MM.1S (cell line): ENCODE measurements at regions not wholly inside any gene's neighbourhood (a gene's known extent, or its start where the extent isn't known, plus 50 kb on each side); places are given as distances from the start of the nearest gene placed in this dataset.

Experiments
- DNase-seq: peaks from one replicate; pipeline ENCODE4 v3.0.0-alpha.2; 2015
- H2AFZ ChIP-seq: fragments of 300-600 bp; sonication (generic); 2 replicates; pipeline ENCODE4 v1.6.0; 2016; ENCODE audit warnings: antibody characterized with exemption, low read length
- H3F3A ChIP-seq: fragments of 300-600 bp; sonication (generic); 2 replicates; pipeline ENCODE4 v1.6.1; 2016; ENCODE audit warnings: mild to moderate bottlenecking, antibody characterized with exemption, low read length, moderate library complexity, mixed read lengths; ENCODE audit not compliant: insufficient read depth
- H3K27ac ChIP-seq: fragments of 300-600 bp; sonication (generic); 2 replicates; pipeline ENCODE4 v1.5.1; 2016; ENCODE audit warnings: mild to moderate bottlenecking, low read length
- H3K27me3 ChIP-seq: fragments of 300-600 bp; sonication (generic); replicated peaks from 2 replicates; pipeline ENCODE4 v1.6.0; 2016; ENCODE audit warnings: low read length; ENCODE audit not compliant: insufficient read depth
- H3K36me3 ChIP-seq: fragments of 300-600 bp; sonication (generic); replicated peaks from 2 replicates; pipeline ENCODE4 v1.6.1; 2016; ENCODE audit warnings: mild to moderate bottlenecking, low read length, mixed read lengths; ENCODE audit not compliant: insufficient read depth
- H3K4me1 ChIP-seq: fragments of 300-600 bp; sonication (generic); 2 replicates; pipeline ENCODE4 v1.6.1; 2016; ENCODE audit warnings: low read length, mixed read lengths
- H3K4me2 ChIP-seq: fragments of 300-600 bp; sonication (generic); 2 replicates; pipeline ENCODE4 v1.6.0; 2016; ENCODE audit warnings: low read depth, low read length
- H3K4me3 ChIP-seq: fragments of 300-600 bp; sonication (generic); 2 replicates; pipeline ENCODE4 v1.5.1; 2016; ENCODE audit warnings: low read length, mixed read lengths
- H3K79me2 ChIP-seq: fragments of 300-600 bp; sonication (generic); 2 replicates; pipeline ENCODE4 v1.6.1; 2016; ENCODE audit warnings: mixed run types, low read length, mixed read lengths
- H3K9ac ChIP-seq: fragments of 300-600 bp; sonication (generic); 2 replicates; pipeline ENCODE4 v1.6.1; 2016; ENCODE audit warnings: low read length, mixed read lengths
- H3K9me2 ChIP-seq: fragments of 300-600 bp; sonication (generic); replicated peaks from 2 replicates; pipeline ENCODE4 v1.6.1; 2016; ENCODE audit warnings: mild to moderate bottlenecking, low read length, mixed read lengths; ENCODE audit not compliant: insufficient read depth
- H3K9me3 ChIP-seq: fragments of 300-600 bp; sonication (generic); replicated peaks from 2 replicates; pipeline ENCODE4 v1.6.1; 2016; ENCODE audit warnings: mild to moderate bottlenecking, low read length, mixed read lengths; ENCODE audit not compliant: insufficient read depth
- H4K20me1 ChIP-seq: fragments of 300-600 bp; sonication (generic); 2 replicates; pipeline ENCODE4 v1.6.1; 2016; ENCODE audit warnings: mild to moderate bottlenecking, low read length, moderate library complexity, mixed read lengths; ENCODE audit not compliant: insufficient read depth
- EZH2 ChIP-seq: fragments of 300-600 bp; sonication (generic); optimal IDR thresholded peaks from 2 replicates; pipeline ENCODE3; 2017; ENCODE audit warnings: low read depth, mild to moderate bottlenecking, antibody characterized with exemption, low read length, mixed read lengths
- EZH2phosphoT487 ChIP-seq: fragments of 300-600 bp; sonication (generic); IDR thresholded peaks from 2 replicates; pipeline ENCODE4 v1.6.1; 2018; ENCODE audit warnings: antibody characterized with exemption, low read length
- TF ChIP-seq, protein P1 (sequence below): fragments of 300-600 bp; sonication (generic); IDR thresholded peaks from 2 replicates; pipeline ENCODE4 v1.5.1; 2016; ENCODE audit warnings: antibody characterized with exemption, low read length, mixed read lengths

DNA sequence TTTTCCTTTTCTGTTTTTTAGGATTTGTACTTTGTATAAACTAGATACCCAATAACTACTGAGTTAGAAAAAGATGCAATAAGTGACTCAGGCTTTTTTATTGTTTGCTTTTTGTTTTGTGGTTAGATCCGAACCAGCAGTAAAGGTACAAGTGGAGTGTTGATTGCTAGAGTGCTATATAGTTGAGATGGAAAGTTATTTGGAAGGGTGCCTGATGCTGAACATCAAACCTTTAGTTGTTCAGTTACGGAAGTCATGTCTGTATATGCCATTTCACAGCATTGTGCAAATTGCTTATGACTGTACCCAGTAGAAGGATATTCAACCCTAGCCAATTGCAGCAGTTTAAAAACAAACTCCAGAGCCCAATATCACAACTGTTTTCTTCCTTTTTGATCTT, 285.1 kb downstream of the MAT2B start:
- no peaks in the 10 kb centered on the region for H3K9me3 ChIP-seq
- H3K9ac ChIP-seq, result no peak overlapping the region
- H3K27ac ChIP-seq, result no peak overlapping the region
- H3K79me2 ChIP-seq, result no peaks in the 10 kb centered on the region
- DNase-seq, result no peak
- H3K36me3 ChIP-seq, result no peaks in the 10 kb centered on the region
- H3F3A ChIP-seq, result no peaks in the 10 kb centered on the region
- H3K4me1 ChIP-seq, result no peaks in the 10 kb centered on the region
- no peak overlapping the region for H3K4me2 ChIP-seq
- TF ChIP-seq, protein P1, sequence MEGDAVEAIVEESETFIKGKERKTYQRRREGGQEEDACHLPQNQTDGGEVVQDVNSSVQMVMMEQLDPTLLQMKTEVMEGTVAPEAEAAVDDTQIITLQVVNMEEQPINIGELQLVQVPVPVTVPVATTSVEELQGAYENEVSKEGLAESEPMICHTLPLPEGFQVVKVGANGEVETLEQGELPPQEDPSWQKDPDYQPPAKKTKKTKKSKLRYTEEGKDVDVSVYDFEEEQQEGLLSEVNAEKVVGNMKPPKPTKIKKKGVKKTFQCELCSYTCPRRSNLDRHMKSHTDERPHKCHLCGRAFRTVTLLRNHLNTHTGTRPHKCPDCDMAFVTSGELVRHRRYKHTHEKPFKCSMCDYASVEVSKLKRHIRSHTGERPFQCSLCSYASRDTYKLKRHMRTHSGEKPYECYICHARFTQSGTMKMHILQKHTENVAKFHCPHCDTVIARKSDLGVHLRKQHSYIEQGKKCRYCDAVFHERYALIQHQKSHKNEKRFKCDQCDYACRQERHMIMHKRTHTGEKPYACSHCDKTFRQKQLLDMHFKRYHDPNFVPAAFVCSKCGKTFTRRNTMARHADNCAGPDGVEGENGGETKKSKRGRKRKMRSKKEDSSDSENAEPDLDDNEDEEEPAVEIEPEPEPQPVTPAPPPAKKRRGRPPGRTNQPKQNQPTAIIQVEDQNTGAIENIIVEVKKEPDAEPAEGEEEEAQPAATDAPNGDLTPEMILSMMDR, result no peak
- TF ChIP-seq EZH2, result no peak
- no peak for TF ChIP-seq EZH2phosphoT487
- H3K4me3 ChIP-seq, result no peak overlapping the region
- H3K9me2 ChIP-seq, result no peaks in the 10 kb centered on the region
- H2AFZ ChIP-seq, result no peak overlapping the region
- H4K20me1 ChIP-seq, result no peaks in the 10 kb centered on the region
- H3K27me3 ChIP-seq, result no peaks in the 10 kb centered on the region

DNA sequence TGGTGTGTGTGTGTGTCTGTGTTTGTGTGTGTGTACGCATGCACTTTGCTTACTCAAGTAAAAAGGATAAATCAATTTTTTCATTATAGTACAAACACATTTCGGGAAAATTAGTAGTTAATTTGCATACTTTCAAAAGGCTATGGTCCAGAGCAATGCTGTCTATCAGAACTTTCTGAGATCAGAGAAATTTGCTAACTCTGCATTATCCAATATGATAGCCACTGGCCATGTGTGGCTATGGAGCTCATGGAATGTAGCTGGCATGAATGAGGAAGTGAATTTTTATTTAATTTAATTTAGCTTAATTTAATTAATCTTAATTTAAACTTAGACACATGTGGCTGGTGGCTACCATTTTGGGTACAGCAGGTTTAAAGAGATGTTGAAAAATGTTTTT, 289.6 kb downstream of the MAT2B start:
- no peak overlapping the region for H3K4me2 ChIP-seq
- no peaks in the 10 kb centered on the region for H3K36me3 ChIP-seq
- TF ChIP-seq, protein P1, result no peak
- TF ChIP-seq EZH2phosphoT487 (no peak), EZH2 (no peak)
- no peaks in the 10 kb centered on the region for H3K79me2 ChIP-seq
- no peaks in the 10 kb centered on the region for H3K9me3 ChIP-seq
- H3K27me3 ChIP-seq, result no peaks in the 10 kb centered on the region
- DNase-seq, result no peak
- H4K20me1 ChIP-seq, result no peaks in the 10 kb centered on the region
- H3K9ac ChIP-seq, result no peak overlapping the region
- H3K27ac ChIP-seq, result no peak overlapping the region
- H2AFZ ChIP-seq, result no peak overlapping the region
- no peak overlapping the region for H3K4me3 ChIP-seq
- no peaks in the 10 kb centered on the region for H3K9me2 ChIP-seq
- no peaks in the 10 kb centered on the region for H3K4me1 ChIP-seq
- no peaks in the 10 kb centered on the region for H3F3A ChIP-seq

DNA sequence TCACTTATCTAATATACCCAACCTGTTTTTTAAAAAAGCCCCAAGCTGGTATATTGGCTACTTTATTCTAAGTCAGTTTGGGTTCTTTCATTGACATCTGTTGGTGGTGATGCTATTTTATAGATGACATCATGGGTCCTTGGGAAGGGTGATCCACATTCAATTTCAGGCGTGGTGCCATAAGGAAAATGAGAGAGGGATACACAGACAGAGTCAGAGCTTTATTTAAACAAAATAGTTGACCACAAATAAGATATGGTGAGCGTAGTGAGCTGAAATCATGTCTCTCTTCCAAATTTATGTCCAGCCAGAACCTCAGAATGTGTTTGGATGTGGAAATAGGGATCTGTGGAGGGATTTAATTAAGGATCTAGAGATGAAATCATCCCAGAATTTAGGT, 302.4 kb downstream of the MAT2B start:
- no peak overlapping the region for H3K27ac ChIP-seq
- TF ChIP-seq EZH2phosphoT487 (no peak), EZH2 (no peak)
- TF ChIP-seq, protein P1, result no peak
- no peaks in the 10 kb centered on the region for H3K27me3 ChIP-seq
- H3K36me3 ChIP-seq, result no peaks in the 10 kb centered on the region
- no peak overlapping the region for H3K4me3 ChIP-seq
- no peak for DNase-seq
- H3K4me2 ChIP-seq, result no peak overlapping the region
- H4K20me1 ChIP-seq, result no peaks in the 10 kb centered on the region
- no peaks in the 10 kb centered on the region for H3K9me2 ChIP-seq
- no peaks in the 10 kb centered on the region for H3K79me2 ChIP-seq
- H3K9ac ChIP-seq, result no peak overlapping the region
- H3K9me3 ChIP-seq, result no peaks in the 10 kb centered on the region
- H3F3A ChIP-seq, result no peaks in the 10 kb centered on the region
- H2AFZ ChIP-seq, result no peak overlapping the region
- no peaks in the 10 kb centered on the region for H3K4me1 ChIP-seq

- no peaks in the 10 kb centered on the region for H3K9me3 ChIP-seq
- no peak overlapping the region for H3K4me2 ChIP-seq
- H3F3A ChIP-seq, result no peaks in the 10 kb centered on the region
- no peaks in the 10 kb centered on the region for H3K9me2 ChIP-seq
- no peaks in the 10 kb centered on the region for H3K4me1 ChIP-seq
- no peaks in the 10 kb centered on the region for H3K36me3 ChIP-seq
- H3K4me3 ChIP-seq, result no peak overlapping the region
- H2AFZ ChIP-seq, result no peak overlapping the region
- no peak overlapping the region for H3K9ac ChIP-seq
- TF ChIP-seq EZH2 (no peak), EZH2phosphoT487 (no peak)
- TF ChIP-seq, protein P1, result no peak
- H3K27me3 ChIP-seq, result no peaks in the 10 kb centered on the region
- no peak overlapping the region for H3K27ac ChIP-seq
- H4K20me1 ChIP-seq, result no peaks in the 10 kb centered on the region
- DNase-seq, result no peak
- H3K79me2 ChIP-seq, result no peaks in the 10 kb centered on the region
Measured at GRCh38 chr5:163809473-163809872, 304.1 kb downstream of the MAT2B start.
